Testis (tissue), 2 donors: ENCODE measurements at regions not wholly inside any gene's neighbourhood (a gene's known extent, or its start where the extent isn't known, plus 50 kb on each side); places are given as distances from the start of the nearest gene placed in this dataset.

Experiments
- POLR2A ChIP-seq: fragments of 450-650 bp; IDR thresholded peaks from one replicate; pipeline ENCODE4 v1.6.1; 2017; ENCODE audit warnings: antibody characterized with exemption, mild to moderate bottlenecking, moderate library complexity
- TF ChIP-seq, protein P1 (sequence below), 3 experiments: fragments of 450-650 bp in 2 of 3; fragments of 200-600 bp in 1 of 3; sonication (generic) in 1 of 3; IDR thresholded peaks; one replicate each; pipeline ENCODE4 v1.5.1; 2016 to 2019; ENCODE audit warnings: antibody characterized with exemption in 3 of 3, mild to moderate bottlenecking in 2 of 3, moderate library complexity in 1 of 3

DNA sequence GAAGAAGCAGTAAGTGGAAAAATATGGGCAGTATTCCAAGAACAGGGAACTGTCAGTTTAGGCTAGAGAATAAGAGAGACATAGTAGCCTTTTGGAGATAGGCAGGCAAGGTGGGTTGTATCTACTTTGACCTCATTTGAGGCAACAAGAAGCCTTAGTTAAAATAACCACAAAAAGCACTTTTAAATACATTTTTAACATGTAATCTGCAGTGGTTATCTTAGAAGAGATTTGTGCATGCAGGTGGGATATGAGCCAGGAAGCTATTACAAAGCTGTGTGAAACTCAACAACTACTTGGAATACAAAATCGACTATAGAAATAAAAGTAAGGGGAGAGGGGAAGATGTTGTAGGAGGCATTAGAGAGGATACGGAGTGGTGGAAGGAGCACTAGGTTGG is 143.7 kb upstream of the MCHR2 start:
- TF ChIP-seq, protein P1, sequence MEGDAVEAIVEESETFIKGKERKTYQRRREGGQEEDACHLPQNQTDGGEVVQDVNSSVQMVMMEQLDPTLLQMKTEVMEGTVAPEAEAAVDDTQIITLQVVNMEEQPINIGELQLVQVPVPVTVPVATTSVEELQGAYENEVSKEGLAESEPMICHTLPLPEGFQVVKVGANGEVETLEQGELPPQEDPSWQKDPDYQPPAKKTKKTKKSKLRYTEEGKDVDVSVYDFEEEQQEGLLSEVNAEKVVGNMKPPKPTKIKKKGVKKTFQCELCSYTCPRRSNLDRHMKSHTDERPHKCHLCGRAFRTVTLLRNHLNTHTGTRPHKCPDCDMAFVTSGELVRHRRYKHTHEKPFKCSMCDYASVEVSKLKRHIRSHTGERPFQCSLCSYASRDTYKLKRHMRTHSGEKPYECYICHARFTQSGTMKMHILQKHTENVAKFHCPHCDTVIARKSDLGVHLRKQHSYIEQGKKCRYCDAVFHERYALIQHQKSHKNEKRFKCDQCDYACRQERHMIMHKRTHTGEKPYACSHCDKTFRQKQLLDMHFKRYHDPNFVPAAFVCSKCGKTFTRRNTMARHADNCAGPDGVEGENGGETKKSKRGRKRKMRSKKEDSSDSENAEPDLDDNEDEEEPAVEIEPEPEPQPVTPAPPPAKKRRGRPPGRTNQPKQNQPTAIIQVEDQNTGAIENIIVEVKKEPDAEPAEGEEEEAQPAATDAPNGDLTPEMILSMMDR (IDR thresholded peaks at IDR 0.05), result no peak
- no peak for TF ChIP-seq POLR2A
